A673 (cell line): ENCODE measurements at regions not wholly inside any gene's neighbourhood (a gene's known extent, or its start where the extent isn't known, plus 50 kb on each side); places are given as distances from the start of the nearest gene placed in this dataset.

Experiments used
- BruUV-seq: library from RNA; stranded (reverse); fragments of 400-500 nt; replicated peaks from 2 replicates; lab custom pipeline; 2021; lab: Mats Ljungman, UMichigan
- CTCF ChIA-PET: fragments of 300-600 bp; sonication (Branson Sonifier 250); formaldehyde crosslinking; loops from one replicate; lab custom pipeline; 2022; ENCODE audit warnings: antibody characterized with exemption; lab: Charles Lee
- POLR2A ChIA-PET: fragments of 300-600 bp; sonication (Branson Sonifier 250); formaldehyde crosslinking; loops from one replicate; lab custom pipeline; 2022; ENCODE audit warnings: antibody characterized with exemption; ENCODE audit not compliant: low non-redundant PET; lab: Charles Lee
- DNase-seq: peaks from one replicate; pipeline ENCODE4 v3.0.0-alpha.2; 2015; ENCODE audit warnings: low spot score
- H3K27ac ChIP-seq: fragments of 200-600 bp; sonication (generic); 2 replicates; pipeline ENCODE4 v1.5.1; 2016; ENCODE audit warnings: mixed run types, low read depth, mild to moderate bottlenecking, mixed read lengths, antibody characterized with exemption, low read length; ENCODE audit not compliant: poor library complexity, severe bottlenecking
- H3K27me3 ChIP-seq: fragments of 200-600 bp; sonication (generic); replicated peaks from 2 replicates; pipeline ENCODE4 v1.6.1; 2017; ENCODE audit warnings: mixed run types, low read depth, mild to moderate bottlenecking, mixed read lengths, antibody characterized with exemption, low read length; ENCODE audit not compliant: insufficient read depth, poor library complexity
- H3K36me3 ChIP-seq: fragments of 200-600 bp; sonication (generic); 2 replicates; pipeline ENCODE4 v1.6.1; 2016; ENCODE audit warnings: mixed run types, mild to moderate bottlenecking, mixed read lengths, antibody characterized with exemption, low read length; ENCODE audit not compliant: insufficient read depth, poor library complexity, severe bottlenecking
- H3K4me1 ChIP-seq: fragments of 200-600 bp; sonication (generic); 2 replicates; pipeline ENCODE4 v1.6.1; 2017; ENCODE audit warnings: mixed run types, mild to moderate bottlenecking, mixed read lengths, antibody characterized with exemption, low read length; ENCODE audit not compliant: insufficient read depth, poor library complexity, severe bottlenecking
- H3K4me3 ChIP-seq: fragments of 200-600 bp; sonication (generic); 2 replicates; pipeline ENCODE4 v1.5.1; 2016; ENCODE audit warnings: low read depth, mixed run types, mild to moderate bottlenecking, mixed read lengths, low read length; ENCODE audit not compliant: poor library complexity, severe bottlenecking
- H3K9me3 ChIP-seq: fragments of 200-600 bp; sonication (generic); 2 replicates; pipeline ENCODE4 v1.6.1; 2016; ENCODE audit warnings: mixed run types, low read depth, mild to moderate bottlenecking, mixed read lengths, antibody characterized with exemption, low read length; ENCODE audit not compliant: poor library complexity, severe bottlenecking
- CTCF ChIP-seq: fragments of 300-800, 200-600 bp; sonication (generic); conservative IDR thresholded peaks from 2 replicates; pipeline ENCODE4 v1.5.1; 2017; ENCODE audit warnings: low read depth, mild to moderate bottlenecking, antibody characterized with exemption, low read length, moderate library complexity, mixed read lengths
- EZH2 ChIP-seq: fragments of 200-600 bp; sonication (generic); IDR thresholded peaks from 2 replicates; pipeline ENCODE4 v1.6.1; 2017; ENCODE audit warnings: borderline replicate concordance, low read depth, mild to moderate bottlenecking, mixed read lengths, antibody characterized with exemption, low read length; ENCODE audit not compliant: poor library complexity, severe bottlenecking
- intact Hi-C: fragments of 100-400 bp; cut with micrococcal nuclease; formaldehyde crosslinking; loops from one replicate; pipeline ENCODE4 v1.10.0; 2022; ENCODE audit not compliant: unreplicated experiment

GRCh38 chr1:184299796-184300195 lies 87.0 kb upstream of the C1orf21 start:
- TF ChIP-seq EZH2 (no peak), CTCF (no peak)
- intact Hi-C loops: no loop called here
- ChIA-PET CTCF (no interaction called here), POLR2A (no interaction called here)
- no peak overlapping the region for H3K4me3 ChIP-seq
- H3K36me3 ChIP-seq: no peaks in the 10 kb centered on the region
- no peak overlapping the region for H3K27ac ChIP-seq
- BruUV-seq: no TSS peak
- peaks cover 47% of the 10 kb centered on the region for H3K4me1 ChIP-seq
- no peaks in the 10 kb centered on the region for H3K27me3 ChIP-seq
- DNase-seq: no peak
- no peaks in the 10 kb centered on the region for H3K9me3 ChIP-seq

- H3K9me3 ChIP-seq: no peaks in the 10 kb centered on the region
- TF ChIP-seq CTCF (no peak), EZH2 (no peak)
- POLR2A ChIA-PET: no interaction called here
- H3K36me3 ChIP-seq: no peaks in the 10 kb centered on the region
- no peak overlapping the region for H3K4me3 ChIP-seq
- CTCF ChIA-PET: no interaction called here
- H3K27me3 ChIP-seq: no peaks in the 10 kb centered on the region
- H3K4me1 ChIP-seq: peaks cover 46% of the 10 kb centered on the region
- no peak for DNase-seq
- no TSS peak for BruUV-seq
- H3K27ac ChIP-seq: no peak overlapping the region
- intact Hi-C loops: no loop called here
These were observed 86.4 kb upstream of the C1orf21 start for GRCh38 chr1:184300446-184300845.

GRCh38 chr1:184301227-184301626 lies 85.6 kb upstream of the C1orf21 start:
- H3K27ac ChIP-seq: no peak overlapping the region
- H3K27me3 ChIP-seq: no peaks in the 10 kb centered on the region
- peaks cover 38% of the 10 kb centered on the region for H3K4me1 ChIP-seq
- no peak overlapping the region for H3K4me3 ChIP-seq
- H3K36me3 ChIP-seq: no peaks in the 10 kb centered on the region
- DNase-seq: no peak
- intact Hi-C loops: no loop called here
- no peaks in the 10 kb centered on the region for H3K9me3 ChIP-seq
- ChIA-PET POLR2A (interaction anchor here (0.7 kb wide), 1 partner anchor 744 kb away, joined by 4 read pairs; the partner anchor contains the start of gene RNF2), CTCF (no interaction called here)
- TF ChIP-seq CTCF (no peak), EZH2 (no peak)
- no TSS peak for BruUV-seq
